Kidney capillary endothelial cell (primary cell): ENCODE measurements at regions not wholly inside any gene's neighbourhood (a gene's known extent, or its start where the extent isn't known, plus 50 kb on each side); places are given as distances from the start of the nearest gene placed in this dataset.

ENCODE experiments used
- DNase-seq: peaks from one replicate; pipeline ENCODE4 v3.0.0-alpha.2; 2018; ENCODE audit warnings: low spot score

GRCh38 chr2:193336781-193337180 is 1142.0 kb upstream of the TMEFF2 start:
- no peak for DNase-seq

DNA sequence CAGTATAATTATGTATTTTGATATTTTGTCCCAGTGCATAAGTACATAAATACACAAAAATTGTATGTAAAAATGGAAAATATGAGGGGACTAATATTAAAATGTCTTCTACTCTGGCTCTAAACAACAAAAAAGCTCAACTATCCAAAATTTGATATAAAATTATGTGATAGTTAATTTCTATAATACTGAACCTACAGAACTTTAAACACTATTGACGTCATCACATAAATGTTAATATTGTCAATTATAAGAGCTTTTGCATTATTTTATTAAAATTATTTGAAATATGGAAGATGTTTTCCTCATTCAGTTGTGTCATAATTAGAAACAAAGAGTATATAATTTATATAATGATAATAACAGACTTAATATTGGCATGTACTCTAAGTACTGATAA is 1139.7 kb upstream of the TMEFF2 start:
- no peak for DNase-seq

DNA sequence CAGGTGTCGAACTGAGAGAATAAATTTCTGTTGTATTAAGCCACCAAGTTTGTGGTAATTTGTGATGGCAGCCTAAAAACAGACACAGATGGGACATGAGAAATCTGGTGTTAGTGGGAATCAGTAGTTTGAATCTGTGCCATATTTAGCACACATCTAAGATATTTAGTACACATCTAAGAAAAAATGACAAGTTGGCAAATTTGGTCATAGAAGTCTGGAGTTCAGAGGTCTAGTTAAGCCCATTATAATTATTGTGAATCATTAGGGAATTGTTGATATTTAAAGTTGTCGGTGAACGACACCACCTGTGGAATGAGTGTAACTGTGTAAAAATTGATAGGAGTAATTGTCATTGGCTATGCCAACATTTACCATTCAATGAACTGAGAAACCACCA is 1138.8 kb upstream of the TMEFF2 start:
- DNase-seq, result no peak

GRCh38 chr2:193332941-193333340 is 1138.2 kb upstream of the TMEFF2 start:
- no peak for DNase-seq

DNA sequence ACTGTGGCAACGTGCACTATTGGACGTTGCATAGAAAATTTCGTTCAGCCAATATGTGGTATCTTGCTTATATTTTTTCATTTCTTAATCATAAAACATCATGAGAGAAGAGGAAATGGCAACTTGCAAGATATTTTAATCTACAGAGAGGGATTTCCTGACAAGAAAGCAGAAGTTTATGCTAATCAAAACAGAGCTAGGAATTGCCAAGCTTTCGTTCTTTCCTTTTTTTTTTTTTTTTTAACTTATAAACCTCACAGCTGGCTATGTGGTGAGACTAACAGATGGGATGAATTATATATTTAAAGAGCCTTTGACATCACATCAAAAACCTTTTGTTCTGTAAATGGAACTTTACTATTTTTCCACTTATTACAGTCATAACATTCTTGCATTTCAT is 1136.9 kb upstream of the TMEFF2 start:
- DNase-seq, result no peak

DNA sequence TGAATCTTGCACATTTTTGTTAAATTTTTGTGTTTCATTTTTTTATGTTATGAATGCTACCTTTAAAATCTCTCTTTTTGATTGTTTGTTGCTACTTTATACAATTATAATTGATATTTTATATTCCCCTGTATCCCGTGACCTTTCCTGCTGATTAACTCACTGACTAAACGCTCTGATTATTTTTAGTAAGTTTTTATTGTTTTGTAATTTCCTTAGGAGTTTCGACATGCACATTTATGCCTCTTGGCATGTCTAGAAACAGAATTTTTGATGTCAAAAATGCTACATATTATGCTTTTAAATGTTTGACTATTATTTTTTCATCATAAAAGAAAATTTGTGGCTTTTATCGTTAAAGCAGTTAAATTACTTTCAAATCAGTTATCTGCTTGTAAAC is 1131.6 kb upstream of the TMEFF2 start:
- no peak for DNase-seq

DNA sequence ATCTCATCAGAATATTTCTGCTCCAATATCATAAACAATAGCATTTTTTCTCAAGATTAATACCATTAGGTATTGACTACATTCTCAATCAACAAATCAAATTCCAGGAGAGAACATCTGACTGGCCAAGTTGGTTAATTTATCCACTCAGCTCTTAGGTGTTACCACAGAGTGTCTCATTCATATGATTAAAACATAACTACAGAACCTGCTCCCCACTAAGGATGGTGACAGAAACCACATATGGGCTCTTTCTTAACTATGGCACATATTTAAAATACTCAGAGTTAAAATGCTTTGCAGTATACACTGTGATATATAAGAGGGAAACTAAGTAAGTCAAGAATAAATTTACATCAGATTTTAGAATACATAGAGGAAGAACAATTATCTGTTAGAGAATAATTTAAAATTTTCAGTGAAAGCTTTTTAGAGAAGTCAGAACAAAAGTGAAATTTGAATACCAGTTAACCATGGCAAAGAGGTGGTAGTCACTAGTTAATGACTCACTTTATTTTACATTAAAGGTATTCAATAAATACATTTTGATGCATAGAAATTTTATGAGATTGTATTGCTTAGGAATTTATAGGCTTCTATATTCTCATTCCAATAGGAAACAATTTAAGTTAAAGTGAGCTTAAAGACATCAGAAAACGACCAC is 1120.8 kb upstream of the TMEFF2 start:
- DNase-seq, result no peak

- DNase-seq, result no peak
Measured at GRCh38 chr2:193303464-193303863, 1108.7 kb upstream of the TMEFF2 start.

GRCh38 chr2:193294371-193294770 is 1099.6 kb upstream of the TMEFF2 start:
- DNase-seq, result no peak

GRCh38 chr2:193279361-193279760 is 1084.6 kb upstream of the TMEFF2 start:
- DNase-seq, result no peak

DNA sequence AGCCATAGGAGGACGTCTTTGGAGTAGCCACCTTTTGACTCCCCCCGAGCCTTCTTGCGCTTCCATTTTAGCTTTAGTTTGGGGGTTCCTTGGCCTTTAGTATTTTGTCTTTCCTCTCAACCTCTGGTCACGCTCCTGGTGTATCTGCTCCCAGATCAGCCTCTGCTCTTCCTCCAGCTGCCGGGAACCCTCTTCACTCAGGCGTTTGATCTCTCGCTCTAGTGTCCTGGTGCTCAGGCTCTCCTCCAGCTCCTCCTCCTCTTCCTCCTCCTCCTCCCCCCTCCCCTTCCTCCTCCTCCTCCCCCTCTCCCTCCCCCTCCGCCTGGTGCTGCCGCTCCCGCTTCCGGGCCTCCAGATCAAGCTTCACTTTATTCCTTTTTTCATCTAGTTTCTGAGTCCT is 1082.3 kb upstream of the TMEFF2 start:
- DNase-seq, result no peak

- no peak for DNase-seq
Measured at GRCh38 chr2:193276560-193276959, 1081.8 kb upstream of the TMEFF2 start.

GRCh38 chr2:193276069-193276468 is 1081.3 kb upstream of the TMEFF2 start:
- no peak for DNase-seq

DNA sequence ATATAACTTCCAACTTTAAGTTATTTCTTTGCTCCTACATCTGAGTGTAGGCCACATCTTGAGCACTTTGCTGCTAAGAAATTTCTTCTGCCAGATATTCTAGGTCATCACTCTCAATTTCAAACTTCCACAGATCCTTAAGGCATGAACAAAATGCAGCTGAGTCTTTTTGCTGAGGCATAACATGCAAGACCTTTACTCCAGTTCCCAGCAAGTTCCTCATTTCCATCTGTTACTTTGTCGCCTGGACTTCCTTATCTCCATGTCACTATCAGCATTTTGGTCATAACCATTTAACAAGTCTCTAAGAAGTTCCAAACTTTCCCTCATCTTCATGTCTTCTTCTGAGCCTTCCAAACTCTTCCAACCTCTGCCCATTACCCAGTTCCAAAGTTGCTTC is 1077.3 kb upstream of the TMEFF2 start:
- no peak for DNase-seq

DNA sequence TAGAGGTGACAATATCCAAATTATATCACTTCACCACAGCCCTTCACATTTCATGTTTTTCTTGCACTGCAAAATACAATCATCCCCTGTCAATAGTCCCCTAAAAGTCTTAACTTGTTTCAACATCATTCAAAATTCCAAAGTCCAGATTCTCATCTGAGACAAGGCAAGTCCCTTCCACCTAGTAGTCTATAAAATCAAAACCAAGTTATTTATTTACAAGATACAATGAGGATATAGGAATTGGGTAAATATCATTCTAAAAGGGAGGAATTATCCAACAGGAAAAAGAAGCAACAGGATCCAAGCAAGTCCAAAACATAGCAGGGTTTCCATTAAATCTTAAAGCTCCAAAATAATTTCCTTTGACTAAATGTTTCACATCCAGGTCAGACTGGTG is 1076.1 kb upstream of the TMEFF2 start:
- no peak for DNase-seq

DNA sequence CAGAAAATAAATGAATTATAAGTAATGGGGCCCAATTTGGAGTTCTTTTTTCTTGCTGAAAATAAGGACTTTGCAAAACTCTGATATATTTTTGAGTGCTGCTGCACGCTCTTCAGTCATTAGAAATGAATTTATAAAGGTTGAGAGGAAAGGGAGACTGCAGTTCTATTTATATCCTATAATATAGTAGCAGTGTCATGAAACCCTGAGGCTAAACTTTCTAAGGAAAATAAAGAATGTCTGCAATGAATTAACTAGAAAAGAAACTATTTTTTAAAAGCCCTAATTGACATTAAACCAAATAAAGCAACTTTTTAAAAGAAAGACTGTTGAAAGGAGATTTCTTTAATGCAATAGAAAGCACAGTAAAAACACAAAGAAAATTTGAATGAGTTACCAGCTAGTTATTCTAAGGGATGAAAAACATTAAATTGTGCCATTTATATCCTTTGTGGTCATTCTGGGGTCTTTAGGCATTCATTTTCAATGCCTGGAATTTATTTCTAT is 1072.8 kb upstream of the TMEFF2 start:
- DNase-seq, result no peak

DNA sequence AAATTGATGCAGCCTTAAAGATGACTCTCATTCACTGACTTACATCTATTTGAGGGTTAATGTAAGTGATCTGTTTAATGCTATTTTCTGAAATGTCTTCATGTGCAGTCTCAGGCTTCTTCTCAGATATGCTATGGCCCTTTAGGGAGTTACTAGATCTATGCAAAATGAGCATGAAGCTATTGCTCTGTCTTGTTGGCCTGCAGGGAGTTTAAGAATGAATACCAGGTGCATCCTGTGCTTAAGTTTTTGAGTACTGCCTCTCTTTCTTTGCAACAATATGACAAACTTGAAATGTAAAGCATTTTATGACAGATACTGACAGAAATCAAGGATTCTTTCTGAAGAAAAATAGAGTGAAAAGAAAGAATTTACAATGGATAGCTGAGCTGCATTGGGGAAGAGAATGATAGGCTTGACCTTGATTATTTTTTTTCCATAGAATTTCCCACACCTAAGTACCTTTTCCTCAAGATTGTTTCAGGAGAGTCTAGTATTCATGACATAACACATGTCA is 1058.3 kb upstream of the TMEFF2 start:
- no peak for DNase-seq

GRCh38 chr2:193251909-193252308 is 1057.2 kb upstream of the TMEFF2 start:
- no peak for DNase-seq

GRCh38 chr2:193250389-193250788 is 1055.7 kb upstream of the TMEFF2 start:
- no peak for DNase-seq

DNA sequence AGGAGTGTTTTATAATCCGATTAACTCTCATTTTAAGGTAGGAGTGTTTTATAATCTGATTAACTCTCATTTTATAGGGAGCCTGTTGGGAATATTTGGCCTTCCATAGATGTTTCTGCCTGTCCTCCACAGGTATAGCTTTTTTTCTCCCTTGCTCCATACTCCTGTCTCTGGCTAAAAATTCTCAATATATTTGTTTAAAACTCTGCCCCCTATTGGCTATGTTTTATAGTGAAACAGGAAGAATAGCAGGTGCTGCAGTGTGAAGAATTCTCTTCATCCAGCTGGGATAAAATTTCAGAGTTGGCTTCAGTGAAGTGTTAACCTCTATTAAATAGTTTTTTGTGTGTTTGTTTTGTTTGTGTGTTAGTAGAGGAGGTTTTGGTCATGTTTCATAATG is 1046.0 kb upstream of the TMEFF2 start:
- no peak for DNase-seq

DNA sequence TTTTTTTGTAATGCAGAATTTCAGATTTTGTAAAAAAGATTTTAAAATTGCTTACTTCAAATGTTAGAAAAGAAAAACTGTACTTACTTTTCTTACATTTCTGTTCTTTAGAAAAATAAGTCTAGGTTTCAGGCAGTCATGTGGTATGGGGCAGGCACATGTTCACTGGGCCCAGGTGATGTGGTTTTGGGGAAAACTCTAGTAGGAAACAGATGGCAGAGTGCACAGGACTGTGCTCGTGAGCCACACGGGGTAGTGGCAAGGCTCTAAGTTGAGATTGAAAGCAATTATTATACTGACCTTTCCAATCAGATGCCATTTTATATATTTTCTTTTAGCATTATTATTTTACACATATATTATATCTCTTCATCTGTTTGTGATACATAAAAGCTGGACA is 1036.9 kb upstream of the TMEFF2 start:
- DNase-seq, result no peak

DNA sequence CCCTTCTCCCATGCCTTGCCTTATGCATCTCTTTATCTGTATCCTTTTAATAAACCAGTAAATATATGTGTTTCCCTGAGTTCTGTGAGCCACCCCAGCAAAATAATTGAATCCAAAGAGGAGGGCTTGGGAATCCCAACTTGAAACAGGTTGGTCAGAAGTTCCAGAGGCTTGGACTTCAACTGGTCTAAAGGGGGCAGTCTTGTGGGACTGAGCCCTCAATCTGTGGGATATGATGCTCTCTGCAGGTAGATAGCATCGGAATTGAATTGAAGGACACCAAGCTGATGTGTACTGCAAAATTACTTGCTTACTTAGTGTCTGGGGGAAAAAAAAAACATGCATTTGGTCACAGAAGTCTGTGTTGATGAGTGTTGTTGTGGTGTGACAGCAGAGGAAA is 1033.5 kb upstream of the TMEFF2 start:
- DNase-seq, result no peak

GRCh38 chr2:193222454-193222853 is 1027.7 kb upstream of the TMEFF2 start:
- no peak for DNase-seq

- DNase-seq, result no peak
Measured at GRCh38 chr2:193219413-193219812, 1024.7 kb upstream of the TMEFF2 start.
